RPMI8226 (cell line): ENCODE measurements at regions not wholly inside any gene's neighbourhood (a gene's known extent, or its start where the extent isn't known, plus 50 kb on each side); places are given as distances from the start of the nearest gene placed in this dataset.
"Not testable (repeated sequence)": the region's sequence is repeated elsewhere in the genome, so short reads cannot be mapped to it uniquely, and the experiment has no call there.

Experiments used
- DNase-seq: peaks from one replicate; pipeline ENCODE4 v3.0.0-alpha.2; 2015

DNA sequence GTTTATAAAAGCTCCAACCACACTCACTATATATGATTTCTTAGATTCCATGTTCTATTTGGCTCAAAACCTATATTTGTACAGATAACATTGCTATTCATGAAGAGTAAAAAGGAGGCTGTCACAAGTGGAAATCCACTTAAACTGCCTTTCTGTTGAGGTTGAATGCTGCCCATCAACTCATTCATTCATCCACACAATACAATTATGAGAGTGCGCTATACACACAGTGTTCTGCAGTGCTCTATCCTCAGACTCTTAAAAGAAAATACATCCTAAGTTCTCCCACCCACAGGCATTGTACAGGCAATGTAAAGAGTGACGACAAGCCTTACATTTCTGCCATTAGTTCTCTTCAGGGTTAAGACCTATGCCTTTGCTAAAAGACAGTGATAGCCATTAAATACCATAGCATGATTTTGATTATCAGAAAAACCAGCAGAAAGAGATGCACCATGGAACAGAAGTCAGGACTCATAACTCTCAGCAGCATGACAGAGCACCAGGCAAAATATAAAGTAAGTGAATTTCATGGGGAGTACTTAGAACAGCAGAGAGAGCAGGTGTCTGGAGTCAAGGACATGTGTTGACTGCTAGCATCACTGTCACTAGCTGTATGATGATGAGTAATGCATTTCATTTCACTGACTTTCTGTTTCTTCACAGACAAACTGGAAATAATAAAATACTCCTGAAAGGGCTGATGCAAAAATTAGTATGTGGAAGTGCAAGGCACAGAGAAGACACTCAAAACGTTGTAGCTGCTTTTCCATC lies 218.0 kb downstream of the RBM26 start:
- no peak for DNase-seq

DNA sequence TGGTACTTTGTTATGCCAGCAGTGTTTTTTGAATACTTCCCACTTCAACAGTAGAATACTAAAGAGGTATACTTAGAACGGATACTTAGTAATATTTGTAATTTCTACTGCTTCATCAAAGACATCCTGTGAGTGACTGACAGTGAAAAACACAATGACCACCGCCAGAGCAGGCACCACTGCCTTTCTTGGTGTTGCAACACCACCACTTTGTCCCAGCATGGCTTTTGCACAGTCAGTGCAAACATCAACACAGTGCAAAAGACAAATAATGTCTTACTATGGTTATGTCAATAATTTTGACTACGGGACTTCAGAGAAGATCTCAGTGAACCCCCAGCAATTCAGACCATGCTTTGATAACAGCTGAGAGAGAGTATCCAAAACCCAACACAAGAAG lies 220.5 kb downstream of the RBM26 start:
- DNase-seq: no peak

DNA sequence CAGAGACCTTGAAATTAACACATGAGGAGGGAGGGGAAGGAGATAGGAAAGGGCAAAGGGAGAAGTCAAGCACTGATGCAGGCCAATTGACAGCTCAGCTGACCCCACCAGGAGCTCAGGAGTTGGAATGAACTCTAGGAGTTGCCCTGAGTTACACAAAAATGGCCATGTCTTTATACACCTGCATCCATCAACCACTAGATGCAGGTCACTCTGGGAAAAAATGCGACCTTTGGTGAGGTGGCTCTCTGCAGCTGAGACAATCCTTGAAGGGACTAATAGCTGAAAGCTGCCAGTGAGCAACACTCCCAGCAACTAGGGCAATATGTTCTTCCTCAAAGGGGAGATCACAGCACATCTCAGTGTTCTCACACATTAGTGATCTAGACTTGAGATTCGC lies 222.8 kb downstream of the RBM26 start:
- DNase-seq: no peak

DNA sequence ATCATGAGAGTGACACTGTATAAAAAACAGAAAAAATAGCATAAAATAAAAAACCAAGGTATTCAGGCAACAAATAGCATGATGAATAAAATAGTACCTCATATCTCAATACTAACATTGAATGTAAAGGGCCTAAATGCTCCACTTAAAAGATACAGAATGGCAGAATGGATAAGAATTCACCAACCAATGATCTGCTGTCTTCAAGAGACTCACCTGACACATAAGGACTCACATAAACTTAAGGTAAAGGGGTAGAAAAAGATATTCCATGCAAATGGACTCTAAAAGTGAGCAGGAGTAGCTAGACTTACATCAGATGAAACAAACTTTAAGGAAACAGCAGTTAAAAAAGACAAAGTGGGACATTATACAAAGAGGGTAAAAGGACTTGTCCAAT lies 232.4 kb downstream of the RBM26 start:
- not testable (repeated sequence) for DNase-seq

DNA sequence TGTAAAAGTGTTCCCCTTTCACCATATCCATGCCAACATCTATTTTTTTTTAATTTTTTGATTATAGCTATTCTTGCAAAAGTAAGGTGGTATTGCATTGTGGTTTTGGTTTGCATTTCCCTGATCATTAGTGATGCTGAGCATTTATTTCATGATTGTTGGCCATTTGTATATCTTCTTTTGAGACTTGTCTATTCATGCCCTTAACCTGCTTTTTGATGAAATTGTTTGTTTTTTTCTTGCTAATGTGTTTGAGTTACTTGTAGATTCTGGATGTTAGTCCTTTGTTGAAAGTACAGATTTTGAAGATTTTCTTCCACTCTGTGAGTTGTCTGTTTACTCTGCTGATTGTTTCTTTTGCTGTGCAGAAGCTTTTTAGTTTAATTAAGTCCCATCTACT lies 233.1 kb downstream of the RBM26 start:
- not testable (repeated sequence) for DNase-seq

DNA sequence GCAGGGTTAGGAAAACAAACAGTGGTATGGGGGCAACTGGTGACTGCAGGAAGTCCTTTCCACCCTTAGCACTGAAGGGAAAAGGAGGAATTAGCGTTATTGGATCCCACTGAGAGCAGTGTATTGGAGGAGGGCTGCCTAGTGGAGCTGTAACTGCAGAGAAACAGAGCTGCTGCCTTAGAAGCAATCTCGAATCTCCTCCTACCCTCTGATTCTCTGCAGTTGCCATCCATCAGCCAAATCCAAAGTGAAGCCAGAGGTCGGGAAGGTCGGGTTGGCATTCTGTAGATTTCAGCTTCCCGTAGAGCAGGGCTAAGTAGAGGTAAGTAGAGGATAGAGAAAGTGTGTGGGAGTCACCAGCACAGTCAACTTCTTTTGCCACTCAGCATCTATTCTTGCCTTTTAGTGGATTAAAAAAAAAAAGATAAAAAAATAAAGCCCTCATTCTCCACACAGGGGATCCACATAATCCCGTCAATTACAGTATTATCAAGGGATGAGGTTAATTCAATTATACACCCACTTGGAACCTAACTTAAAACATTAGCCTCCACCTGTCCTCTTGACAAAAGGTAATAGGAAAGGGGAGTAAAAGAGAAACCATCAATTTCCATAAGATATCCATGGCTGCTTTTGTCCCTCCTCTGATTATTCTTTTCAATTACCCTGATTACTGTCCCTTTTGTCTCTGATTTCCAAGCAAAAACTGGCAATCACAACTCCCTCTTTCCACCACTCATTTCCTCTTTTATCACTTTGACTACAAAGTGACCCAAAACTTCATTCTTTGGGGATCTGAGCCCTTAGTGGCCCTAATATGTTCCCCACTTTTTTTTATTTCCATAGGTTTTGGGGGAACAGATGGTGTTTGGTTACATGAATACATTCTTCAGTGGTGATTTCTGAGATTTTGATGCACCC lies 234.7 kb downstream of the RBM26 start:
- no peak for DNase-seq

DNA sequence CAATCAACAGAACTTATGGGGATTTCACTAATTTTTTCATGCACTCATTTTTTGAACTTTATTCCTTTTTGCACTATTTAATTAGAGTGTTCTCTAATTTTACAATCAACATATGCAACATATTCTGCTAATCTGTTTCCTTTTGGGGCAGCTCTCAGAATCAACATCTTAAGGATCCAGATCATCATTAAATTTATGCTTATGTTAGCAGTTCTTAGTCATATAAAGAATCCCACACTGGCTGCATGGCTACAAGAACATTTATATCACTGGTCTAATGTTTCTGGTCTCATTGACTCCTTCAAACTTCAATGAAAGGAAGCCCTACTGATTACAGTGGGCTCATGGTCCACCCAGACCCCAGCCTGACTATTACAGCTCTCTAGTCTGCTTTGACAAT lies 245.2 kb downstream of the RBM26 start:
- no peak for DNase-seq

DNA sequence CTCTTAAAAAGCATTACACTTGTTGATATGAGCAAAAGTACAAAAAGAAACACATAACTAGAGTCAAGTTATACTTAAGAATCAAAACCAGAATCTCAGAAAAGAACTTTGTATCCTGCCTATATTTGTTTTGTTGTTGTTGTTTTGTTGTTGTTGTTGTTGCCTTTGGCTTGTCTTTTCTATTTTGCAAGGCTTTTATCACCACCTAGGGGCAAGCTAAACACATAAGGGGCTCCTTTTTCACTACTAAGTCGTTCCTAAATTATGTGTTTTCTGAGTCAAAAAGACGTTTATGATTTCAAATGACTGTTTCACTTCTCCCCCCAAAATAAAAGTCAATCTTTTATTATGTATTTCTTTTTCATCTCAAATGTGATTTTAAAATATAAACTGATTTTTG lies 250.2 kb downstream of the RBM26 start:
- DNase-seq: no peak

DNA sequence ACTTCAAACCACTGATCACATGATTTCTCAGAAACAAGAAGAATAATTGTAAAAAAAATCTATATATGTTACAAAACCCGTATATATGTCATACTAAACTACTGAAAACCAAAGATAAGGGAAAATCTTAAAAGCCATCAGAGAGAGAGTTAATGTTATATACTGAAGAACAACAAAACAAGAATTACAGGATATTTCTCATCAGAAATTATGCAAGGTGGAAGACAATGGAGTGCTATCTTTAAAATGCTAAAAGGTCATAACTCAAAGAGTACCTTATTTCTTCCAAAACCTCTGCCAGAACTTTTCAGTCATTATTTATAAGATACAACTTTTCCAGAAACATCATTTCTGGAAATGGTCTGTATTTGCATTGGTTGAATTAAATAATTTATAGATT lies 256.8 kb downstream of the RBM26 start:
- DNase-seq: no peak

DNA sequence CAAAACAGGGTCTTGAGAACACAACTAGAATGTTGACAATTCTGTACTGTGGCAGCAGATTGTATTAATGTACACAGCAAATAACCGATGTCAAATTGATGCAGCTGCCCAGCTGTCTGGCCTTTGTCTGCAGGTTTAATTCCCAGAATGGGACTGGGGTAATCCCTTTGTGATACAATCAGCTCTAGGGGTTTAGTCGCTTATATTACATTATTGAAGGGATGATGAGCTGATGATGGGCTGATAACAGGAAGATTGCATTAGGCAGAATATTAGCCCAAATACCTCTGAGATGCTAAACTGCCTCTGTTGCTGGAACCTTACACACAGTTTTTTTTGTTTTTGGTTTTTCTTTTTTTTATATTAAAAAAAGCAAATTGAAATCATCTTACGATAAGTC lies 265.0 kb downstream of the RBM26 start:
- no peak for DNase-seq

DNA sequence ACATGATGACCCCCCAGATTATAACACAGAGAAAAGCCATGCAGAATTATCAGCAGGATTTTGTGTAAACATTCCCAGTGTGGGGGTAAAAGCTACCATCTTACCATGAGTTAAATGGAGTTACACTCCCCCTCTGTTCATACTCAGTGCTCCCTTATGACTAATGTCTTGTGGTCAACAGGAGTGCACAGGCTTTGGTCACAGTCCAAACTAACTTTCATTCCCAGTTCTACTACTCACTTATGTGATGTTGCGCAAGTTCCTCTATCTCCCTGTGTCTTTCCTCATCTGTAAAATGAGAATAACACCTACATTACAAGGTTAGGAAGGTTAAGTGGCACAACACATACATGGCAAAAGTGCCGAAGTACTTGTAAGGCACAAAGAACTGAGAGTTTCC lies 277.9 kb downstream of the RBM26 start:
- DNase-seq: no peak

DNA sequence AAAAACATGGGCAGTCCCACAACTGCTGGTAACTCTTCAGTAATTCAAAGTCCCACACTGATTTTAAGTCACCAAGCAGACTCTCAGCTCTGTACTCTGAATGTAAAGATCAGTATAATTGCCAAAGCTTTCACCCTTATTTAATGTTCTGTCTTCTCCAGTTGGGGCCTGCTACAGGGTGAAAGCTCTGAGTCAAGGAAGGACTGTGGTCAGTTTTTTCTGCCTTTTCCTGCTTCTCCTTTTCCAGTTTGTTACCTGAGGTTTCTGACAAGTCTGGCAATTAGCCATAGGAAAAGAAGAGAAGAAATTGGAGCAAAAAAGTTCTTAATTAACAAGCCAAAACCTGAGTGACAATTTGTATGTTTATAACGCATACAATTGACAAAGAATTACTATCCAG lies 279.3 kb downstream of the RBM26 start:
- no peak for DNase-seq

DNA sequence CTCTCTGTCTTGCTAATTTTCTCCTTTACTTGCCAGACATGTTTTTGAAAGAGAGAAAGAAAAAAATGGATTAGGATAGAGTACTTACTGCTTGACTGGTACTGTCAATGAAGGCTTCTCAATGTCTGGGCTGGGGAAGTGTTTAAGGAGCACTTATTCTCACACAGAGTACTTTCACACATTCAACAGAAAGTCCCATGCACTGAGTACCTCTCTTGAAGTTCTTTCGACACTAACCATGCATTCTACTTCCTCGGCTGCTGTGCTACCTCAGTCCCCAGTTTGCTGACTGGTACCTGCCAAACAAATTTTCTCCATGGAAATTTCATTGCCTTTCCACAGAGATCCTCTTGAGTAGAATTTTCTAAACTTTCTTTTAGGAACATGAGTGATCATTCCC lies 281.9 kb downstream of the RBM26 start:
- no peak for DNase-seq

DNA sequence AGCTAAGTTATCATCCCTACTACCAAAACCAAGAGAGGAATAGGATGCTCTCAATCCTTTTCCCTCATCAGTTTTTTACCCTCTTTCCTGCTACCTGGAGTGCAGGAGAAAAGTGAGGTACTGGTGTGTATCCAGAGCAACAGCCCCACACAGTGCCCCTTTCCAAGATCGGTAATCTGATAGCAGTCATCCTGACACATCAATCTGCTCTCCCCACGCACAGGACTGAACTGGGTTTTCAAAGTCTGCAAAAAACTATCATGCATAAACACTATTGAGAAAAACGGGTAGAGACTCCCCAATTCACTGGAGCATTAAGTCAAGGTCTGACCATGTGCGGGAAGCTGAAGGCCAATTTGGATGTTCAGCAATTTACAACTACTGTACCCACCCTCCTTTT lies 284.8 kb downstream of the RBM26 start:
- DNase-seq: no peak

DNA sequence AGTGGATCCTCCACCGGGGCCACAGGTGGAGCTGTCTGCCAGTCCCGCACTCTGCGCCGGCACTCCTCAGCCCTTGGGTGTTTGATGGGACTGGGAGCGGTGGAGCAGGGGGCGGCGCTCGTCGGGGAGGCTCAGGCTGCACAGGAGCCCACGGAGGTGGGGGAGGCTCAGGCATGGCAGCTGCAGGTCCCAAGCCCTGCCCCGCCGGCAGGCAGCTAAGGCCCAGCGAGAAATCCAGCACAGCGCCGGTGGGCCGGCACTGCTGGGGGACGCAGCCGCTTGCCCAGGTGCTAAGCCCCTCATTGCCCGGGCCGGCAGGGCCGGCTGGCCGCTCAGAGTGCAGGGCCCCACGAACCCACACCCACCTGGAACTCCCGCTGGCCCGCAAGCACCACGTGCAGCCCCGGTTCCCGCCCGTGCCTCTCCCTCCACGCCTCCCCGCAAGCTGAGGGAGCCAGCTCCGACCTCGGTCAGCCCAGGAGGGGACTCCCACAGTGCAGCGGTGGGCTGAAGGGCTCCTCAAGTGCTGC lies 286.4 kb downstream of the RBM26 start:
- DNase-seq: no peak

DNA sequence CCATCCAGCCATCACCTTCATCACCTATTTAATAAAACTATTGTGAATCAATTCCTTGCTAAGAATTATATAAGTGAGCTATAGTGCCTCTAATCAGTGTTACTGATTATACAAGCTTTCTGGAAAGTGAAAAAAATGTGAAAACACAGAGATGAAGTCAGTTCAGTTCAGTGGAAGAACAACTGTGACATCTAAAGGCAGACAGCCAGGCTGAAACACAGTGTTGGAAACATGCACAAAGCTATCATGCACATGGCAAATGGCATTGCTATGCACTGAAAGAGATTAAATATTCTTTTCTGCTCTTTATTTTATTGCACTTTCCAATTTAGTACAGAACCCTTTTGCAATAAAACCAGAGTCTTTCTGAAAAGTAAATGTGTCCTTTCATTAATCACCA lies 294.0 kb downstream of the RBM26 start:
- no peak for DNase-seq

DNA sequence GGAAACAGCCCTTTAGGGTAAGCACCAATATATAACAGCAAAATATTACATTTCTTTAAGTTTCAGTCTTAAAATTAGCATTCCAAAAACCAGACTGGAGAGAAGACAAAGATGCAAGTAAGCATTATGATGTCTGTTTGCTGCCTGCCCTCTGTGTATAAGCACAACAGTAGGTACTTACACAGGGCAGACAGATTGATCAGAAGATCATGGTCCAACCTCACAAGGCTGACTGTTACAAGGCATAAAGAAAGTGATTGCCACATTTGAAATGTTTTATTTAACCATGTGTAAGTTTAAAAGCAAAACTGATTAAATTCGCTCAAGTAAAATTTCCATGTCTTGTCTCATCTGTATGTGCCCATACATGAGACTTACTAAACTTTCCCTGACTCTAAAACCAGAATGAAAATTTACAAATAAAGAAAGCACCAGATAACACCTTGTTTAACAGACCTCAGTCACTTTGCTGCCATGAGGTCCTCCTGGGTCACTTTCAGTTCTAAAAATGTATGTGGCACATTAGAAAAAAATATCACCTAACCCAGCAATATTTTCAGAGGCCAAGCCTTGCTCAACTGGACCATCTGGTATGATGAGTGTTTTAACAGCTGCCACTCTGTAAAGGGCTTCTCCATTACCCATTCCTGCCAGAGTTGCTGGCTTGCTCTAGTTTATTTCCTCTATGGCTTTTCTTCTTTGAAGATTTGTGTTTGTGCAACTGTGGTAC lies 297.0 kb downstream of the RBM26 start:
- DNase-seq: peak; percentile 61

DNA sequence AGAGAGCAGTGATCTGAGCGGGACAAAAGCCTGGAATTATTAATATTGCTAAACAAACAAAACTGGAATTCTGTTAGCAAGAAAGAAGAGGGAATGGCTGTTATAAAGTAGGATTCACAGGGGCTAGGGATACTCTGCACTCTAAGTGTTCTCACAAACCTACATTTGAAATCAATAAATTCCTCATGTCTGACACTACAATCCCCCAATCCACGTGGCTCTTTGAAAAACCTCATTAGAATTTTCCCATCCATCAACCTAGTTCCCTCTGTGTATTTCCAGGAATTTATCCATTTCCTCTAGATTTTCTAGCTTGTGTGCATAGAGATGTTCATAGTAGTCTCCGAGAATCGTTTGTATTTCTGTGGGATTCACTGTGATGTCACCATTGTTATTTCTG lies 307.5 kb downstream of the RBM26 start:
- no peak for DNase-seq

DNA sequence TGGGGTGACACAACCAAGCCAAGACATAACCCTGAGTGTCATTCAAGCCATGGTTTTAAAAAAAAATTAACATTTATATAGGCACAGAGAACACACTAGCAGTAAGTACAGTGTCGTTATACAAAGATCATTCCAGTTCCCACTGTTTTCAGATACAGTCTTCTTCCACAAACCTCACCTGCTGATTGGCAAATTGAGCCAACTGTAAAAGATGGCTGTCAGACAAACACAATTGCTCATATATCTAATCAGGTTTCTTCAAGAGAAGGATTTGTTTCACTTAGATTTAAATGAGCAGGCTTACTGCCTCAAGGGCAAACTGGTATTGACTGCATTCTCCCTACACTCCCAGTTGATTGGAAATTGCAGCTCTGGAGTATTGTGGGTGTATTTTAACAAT lies 308.9 kb downstream of the RBM26 start:
- no peak for DNase-seq

DNA sequence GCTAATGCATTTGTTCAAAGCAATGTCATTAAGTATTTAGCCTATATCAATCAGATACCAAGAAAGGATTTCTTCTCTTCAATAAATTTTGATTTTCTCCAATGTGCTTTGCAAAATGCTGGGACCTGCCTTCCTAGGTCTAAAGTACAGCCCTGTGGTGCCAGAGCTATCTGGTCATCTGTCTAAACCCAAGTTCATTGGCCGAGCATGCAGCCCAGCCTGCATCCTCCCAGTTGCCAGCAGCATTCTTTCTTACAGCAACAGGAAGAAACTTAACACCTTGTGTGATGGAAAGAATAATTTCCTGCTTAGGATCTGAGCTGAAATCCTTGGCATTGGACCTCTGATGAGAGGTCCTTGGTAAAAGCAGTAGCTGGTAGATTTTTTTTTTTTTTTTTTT lies 310.0 kb downstream of the RBM26 start:
- no peak for DNase-seq

DNA sequence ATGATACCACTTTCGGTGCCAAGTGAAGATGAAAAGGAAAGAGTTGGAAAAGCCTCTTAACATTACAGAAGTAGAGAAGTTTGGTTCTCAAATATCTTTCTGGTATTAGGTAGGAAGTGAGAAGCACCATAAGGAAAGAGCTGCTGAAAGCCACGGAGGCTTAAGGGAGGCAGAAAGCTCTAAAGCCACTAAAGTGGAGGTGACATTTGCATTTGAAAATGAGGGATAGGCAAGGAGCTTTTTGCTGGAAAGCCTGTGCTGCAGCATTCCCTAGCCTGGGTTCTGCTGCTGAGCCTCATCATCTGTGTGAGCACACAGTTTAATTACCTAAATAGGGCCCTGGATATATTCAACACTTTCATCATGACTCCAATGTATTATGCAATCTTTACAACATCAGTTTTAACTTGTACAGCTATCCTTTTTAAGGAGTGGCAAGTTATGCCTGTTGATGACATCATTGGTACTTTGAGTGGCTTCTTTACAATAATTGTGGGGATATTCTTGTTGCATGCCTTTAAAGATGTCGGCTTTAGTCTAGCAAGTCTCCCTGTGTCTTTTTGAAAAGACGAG lies 315.4 kb downstream of the RBM26 start:
- DNase-seq: no peak

DNA sequence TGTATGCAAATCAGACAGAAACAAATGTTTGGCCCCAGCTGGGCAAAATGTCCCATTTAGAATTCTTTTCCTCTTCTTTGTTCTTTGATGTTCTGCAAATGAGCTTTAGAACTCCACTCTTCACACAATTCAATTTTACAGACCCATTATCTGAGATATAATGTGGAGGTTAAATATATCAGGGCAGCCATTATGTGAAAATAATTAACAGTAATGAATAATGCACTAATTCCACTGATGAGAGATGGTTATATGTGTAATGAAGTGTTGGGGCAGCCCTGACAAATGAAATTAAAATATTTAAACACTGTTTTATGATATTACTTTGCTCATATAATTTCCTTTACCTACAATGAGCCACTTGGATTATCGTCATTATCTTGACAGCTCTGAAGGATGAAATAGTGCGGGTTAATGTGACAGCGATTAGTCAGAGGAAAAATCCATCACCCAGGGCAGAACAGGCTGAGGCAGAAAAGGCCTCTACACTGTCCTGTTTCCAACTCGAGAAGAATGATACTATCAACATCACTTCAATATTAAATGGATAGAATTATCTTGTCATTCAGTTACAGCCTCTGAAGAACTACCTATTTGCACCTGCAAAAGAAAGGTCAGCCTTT lies 321.1 kb downstream of the RBM26 start:
- no peak for DNase-seq

DNA sequence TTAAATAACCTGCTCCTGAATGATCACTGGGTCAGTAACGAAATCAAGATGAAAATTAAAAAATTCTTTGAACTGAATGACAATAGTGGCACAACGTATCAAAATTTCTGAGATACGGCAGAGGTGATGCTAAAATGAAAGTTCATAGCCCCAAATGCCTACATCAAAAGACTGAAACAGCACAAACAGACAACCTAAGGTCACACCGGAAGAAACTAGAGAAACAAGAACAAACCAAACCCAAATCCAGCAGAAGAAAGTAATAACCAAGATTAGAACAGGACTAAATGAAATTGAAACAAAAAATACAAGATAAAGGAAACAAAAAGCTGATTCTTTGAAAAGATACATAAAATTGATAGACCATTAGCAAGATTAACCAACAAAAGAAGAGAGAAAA lies 324.1 kb downstream of the RBM26 start:
- no peak for DNase-seq
